ENCODE measurements at regions not wholly inside any gene's neighbourhood (a gene's known extent, or its start where the extent isn't known, plus 50 kb on each side); places are given as distances from the start of the nearest gene placed in this dataset.

- no peak for TF ChIP-seq CTCF (IDR thresholded peaks at IDR 0.05)
- no peak for TF ChIP-seq POLR2A (IDR thresholded peaks at IDR 0.05)
Observed at GRCh38 chr7:125065001-125065400, 135.4 kb upstream of the POT1 start.
